Vagina (tissue), 2 donors: ENCODE measurements at regions not wholly inside any gene's neighbourhood (a gene's known extent, or its start where the extent isn't known, plus 50 kb on each side); places are given as distances from the start of the nearest gene placed in this dataset.

ENCODE experiments used
- DNase-seq, 2 donors: peaks; one replicate each; pipeline ENCODE4 v3.0.0-alpha.2; 2017; ENCODE audit errors: extremely low spot score in 2 of 2
- H3K27ac ChIP-seq: fragments of 200-600 bp; sonication (generic); one replicate; pipeline ENCODE4 v1.5.1; 2019
- H3K27me3 ChIP-seq: fragments of 200-600 bp; sonication (generic); one replicate; pipeline ENCODE4 v1.5.1; 2019
- H3K36me3 ChIP-seq, 2 donors: fragments of 200-600 bp; sonication (generic); one replicate each; pipeline ENCODE4 v1.5.1; 2017 to 2019
- H3K4me1 ChIP-seq: fragments of 200-600 bp; sonication (generic); one replicate; pipeline ENCODE4 v1.5.1; 2019
- H3K4me3 ChIP-seq, 2 donors: fragments of 200-600 bp; sonication (generic); 1 replicate in 1 of 2; 2 replicates in 1 of 2; pipeline ENCODE4 v1.5.1; 2016 to 2019
- H3K9me3 ChIP-seq: fragments of 200-600 bp; sonication (generic); one replicate; pipeline ENCODE4 v1.5.1; 2019
- POLR2A ChIP-seq, 2 donors: fragments of 450-650 bp; IDR thresholded peaks; one replicate each; pipeline ENCODE4 v1.6.1; 2017; ENCODE audit warnings: antibody characterized with exemption in 2 of 2, mild to moderate bottlenecking in 2 of 2, moderate library complexity in 2 of 2
- POLR2AphosphoS5 ChIP-seq, 2 donors: sonication (generic); formaldehyde crosslinking; IDR thresholded peaks; one replicate each; pipeline ENCODE4 v1.9.0; 2017; ENCODE audit warnings: antibody characterized with exemption in 2 of 2, mild to moderate bottlenecking in 2 of 2, low read depth in 1 of 2; ENCODE audit not compliant: insufficient read depth in 1 of 2
- intact Hi-C: fragments of 100-400 bp; cut with DNase I; formaldehyde crosslinking; loops from one replicate; pipeline ENCODE4 v1.15.1; 2023
- TF ChIP-seq, protein P1 (sequence below), 3 experiments: fragments of 450-650 bp in 2 of 3; fragments of 200-600 bp in 1 of 3; sonication (generic) in 1 of 3; IDR thresholded peaks; one replicate each; pipeline ENCODE4 v1.5.1; 2017 to 2019; ENCODE audit warnings: antibody characterized with exemption in 3 of 3, mild to moderate bottlenecking in 2 of 3, moderate library complexity in 2 of 3

DNA sequence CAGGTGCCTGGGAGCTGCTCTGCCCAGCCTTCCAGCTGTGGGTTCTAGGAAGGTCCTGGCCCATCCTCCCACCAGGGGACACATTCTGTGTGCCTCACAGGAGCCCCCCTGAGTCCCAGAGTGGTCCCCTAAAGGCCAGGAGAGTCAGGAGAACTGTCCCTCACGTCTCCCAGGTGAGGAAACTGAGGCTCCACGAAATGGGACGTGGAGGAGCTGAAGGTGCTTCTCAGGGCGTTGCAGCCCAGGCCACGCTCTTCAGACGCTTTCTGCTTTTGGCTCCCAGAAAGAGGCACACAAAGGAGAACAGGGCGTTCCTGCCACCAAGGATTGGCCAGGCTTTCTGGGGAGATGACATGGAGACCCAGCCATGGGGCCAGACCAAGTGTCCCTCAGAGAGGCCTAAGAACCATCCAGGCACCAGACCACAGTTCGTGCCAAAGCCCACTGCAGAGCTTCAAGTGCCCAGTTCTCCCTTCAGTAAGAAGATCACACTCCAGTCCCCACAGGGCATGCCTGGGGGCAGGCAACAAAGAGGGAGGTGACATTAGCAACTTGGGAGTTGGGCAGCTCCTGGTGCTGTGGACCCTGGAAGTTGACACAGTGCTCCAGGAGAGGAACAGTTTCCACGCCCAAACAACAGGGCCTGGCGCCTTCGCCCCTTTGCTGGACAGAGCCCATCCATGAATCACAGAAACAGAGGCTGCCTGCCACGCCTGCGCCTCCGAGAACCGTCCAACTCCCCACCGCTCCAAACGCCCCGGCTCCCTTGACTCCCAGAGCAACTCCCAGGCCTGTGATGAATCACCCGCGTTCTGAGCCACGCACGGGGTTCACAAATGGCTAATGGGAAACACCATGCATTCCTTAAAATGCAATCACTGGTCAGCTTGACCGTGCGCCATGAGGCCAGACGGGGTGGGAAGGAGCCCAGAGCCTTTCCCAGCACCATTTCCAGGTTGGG, 589.2 kb downstream of the BRD1 start:
- Histone ChIP-seq H3K4me1 (no peaks in the 10 kb centered on the region), H3K27ac (no peak overlapping the region), H3K36me3 (no peaks in the 10 kb centered on the region), H3K27me3 (no peaks in the 10 kb centered on the region), H3K9me3 (no peaks in the 10 kb centered on the region), H3K4me3 (no peak overlapping the region)
- peak; percentile 49 to 93 for DNase-seq
- TF ChIP-seq POLR2A (IDR thresholded peaks at IDR 0.05) = no peak
- no peak for TF ChIP-seq POLR2AphosphoS5 (IDR thresholded peaks at IDR 0.05; ENCODE audit: insufficient read depth in 1 of 2, low read depth in 1 of 2)
- TF ChIP-seq, protein P1, sequence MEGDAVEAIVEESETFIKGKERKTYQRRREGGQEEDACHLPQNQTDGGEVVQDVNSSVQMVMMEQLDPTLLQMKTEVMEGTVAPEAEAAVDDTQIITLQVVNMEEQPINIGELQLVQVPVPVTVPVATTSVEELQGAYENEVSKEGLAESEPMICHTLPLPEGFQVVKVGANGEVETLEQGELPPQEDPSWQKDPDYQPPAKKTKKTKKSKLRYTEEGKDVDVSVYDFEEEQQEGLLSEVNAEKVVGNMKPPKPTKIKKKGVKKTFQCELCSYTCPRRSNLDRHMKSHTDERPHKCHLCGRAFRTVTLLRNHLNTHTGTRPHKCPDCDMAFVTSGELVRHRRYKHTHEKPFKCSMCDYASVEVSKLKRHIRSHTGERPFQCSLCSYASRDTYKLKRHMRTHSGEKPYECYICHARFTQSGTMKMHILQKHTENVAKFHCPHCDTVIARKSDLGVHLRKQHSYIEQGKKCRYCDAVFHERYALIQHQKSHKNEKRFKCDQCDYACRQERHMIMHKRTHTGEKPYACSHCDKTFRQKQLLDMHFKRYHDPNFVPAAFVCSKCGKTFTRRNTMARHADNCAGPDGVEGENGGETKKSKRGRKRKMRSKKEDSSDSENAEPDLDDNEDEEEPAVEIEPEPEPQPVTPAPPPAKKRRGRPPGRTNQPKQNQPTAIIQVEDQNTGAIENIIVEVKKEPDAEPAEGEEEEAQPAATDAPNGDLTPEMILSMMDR (IDR thresholded peaks at IDR 0.05) = no peak
- intact Hi-C loops = no loop called here

DNA sequence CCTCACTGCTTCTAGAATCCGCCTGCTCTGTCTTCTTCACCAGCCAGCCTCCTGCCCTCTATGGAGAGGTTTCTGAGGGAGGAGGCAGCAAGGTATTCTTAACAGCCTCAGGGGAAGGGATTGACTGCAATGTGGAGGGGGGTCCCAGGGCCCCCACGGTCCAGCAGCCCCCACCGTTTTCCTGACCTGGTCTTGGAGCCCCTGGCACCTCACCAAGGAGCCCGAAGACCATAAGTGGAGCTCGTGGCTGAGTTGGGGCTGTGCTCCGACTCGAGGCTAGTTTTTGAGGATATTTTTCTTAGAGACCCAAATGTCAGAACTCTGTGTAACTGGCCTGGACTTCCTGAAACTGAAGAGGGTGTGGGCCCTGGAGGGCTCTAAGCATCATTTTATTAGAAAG, 590.0 kb downstream of the BRD1 start:
- intact Hi-C loops = no loop called here
- H3K4me3 ChIP-seq = no peak overlapping the region
- H3K4me1 ChIP-seq = no peaks in the 10 kb centered on the region
- H3K27me3 ChIP-seq = no peaks in the 10 kb centered on the region
- no peaks in the 10 kb centered on the region for H3K36me3 ChIP-seq
- H3K9me3 ChIP-seq = no peaks in the 10 kb centered on the region
- H3K27ac ChIP-seq = no peak overlapping the region
- no peak for TF ChIP-seq POLR2AphosphoS5 (IDR thresholded peaks at IDR 0.05; ENCODE audit: insufficient read depth in 1 of 2, low read depth in 1 of 2)
- TF ChIP-seq POLR2A (IDR thresholded peaks at IDR 0.05) = no peak
- TF ChIP-seq, protein P1 (IDR thresholded peaks at IDR 0.05) = no peak
- DNase-seq = no peak

DNA sequence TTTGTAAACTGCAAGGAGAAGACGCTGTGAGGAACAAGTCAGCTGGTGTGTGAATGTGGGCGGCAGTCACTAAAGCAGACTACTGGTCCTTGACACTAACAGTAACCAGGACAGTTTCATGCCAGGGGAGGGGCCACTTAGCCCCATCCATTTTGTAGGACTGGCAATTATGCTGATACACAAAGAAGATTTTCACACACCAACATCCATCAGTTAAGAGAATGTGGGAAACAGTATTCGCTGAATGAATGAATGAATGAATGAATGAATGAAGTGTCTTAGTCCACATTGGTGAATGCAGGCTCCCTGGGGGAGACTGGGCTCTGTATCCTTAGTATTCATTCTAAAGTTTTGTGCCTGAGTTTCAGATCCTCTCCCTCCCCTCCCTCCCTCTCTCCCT, 590.4 kb downstream of the BRD1 start:
- Histone ChIP-seq H3K9me3 (no peaks in the 10 kb centered on the region), H3K36me3 (no peaks in the 10 kb centered on the region), H3K27ac (no peak overlapping the region), H3K27me3 (no peaks in the 10 kb centered on the region), H3K4me3 (no peak overlapping the region), H3K4me1 (no peaks in the 10 kb centered on the region)
- TF ChIP-seq POLR2AphosphoS5 (IDR thresholded peaks at IDR 0.05; ENCODE audit: insufficient read depth in 1 of 2, low read depth in 1 of 2) (no peak), POLR2A (IDR thresholded peaks at IDR 0.05) (no peak)
- TF ChIP-seq, protein P1 (IDR thresholded peaks at IDR 0.05) = no peak
- peak in 1 of 2 donors; percentile 34 for DNase-seq
- intact Hi-C loops = no loop called here

DNA sequence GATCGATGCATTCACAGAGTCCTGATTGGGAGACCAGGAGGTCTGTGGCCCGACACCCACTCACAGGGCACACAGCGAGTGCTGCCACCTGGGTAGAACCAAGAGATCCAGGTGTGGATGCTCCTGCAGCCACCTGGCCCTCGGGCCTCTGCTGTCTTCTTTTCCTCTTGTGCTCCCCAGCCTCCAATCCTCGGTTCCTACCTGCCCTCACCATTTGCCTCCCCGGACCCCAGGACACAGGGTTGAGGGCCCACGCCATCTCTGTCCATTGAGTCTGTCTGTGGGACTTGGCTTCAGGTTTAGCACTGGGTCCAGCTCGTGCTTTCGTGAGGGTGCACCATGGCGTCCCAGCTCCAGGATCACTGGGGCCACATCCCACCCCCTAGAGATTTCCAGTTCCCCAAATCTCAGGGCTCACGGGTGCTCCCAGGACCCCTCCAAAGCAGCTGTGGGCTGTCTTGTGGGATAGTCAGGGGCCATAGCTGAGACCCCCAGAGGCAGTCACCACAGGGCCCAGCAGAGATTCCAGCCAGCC, 591.1 kb downstream of the BRD1 start:
- TF ChIP-seq POLR2A (IDR thresholded peaks at IDR 0.05) (no peak), POLR2AphosphoS5 (IDR thresholded peaks at IDR 0.05; ENCODE audit: insufficient read depth in 1 of 2, low read depth in 1 of 2) (no peak)
- TF ChIP-seq, protein P1 (IDR thresholded peaks at IDR 0.05) = no peak
- Histone ChIP-seq H3K27ac (no peak overlapping the region), H3K36me3 (no peaks in the 10 kb centered on the region), H3K4me3 (no peak overlapping the region), H3K27me3 (no peaks in the 10 kb centered on the region), H3K4me1 (no peaks in the 10 kb centered on the region), H3K9me3 (no peaks in the 10 kb centered on the region)
- intact Hi-C loops = no loop called here
- peak in 1 of 2 donors; percentile 37 for DNase-seq
